GM23248 (cell line): ENCODE measurements at regions not wholly inside any gene's neighbourhood (a gene's known extent, or its start where the extent isn't known, plus 50 kb on each side); places are given as distances from the start of the nearest gene placed in this dataset.

ENCODE experiments used
- EZH2 ChIP-seq: fragments of 200-600 bp; sonication (generic); IDR thresholded peaks from 2 replicates; pipeline ENCODE4 v1.6.1; 2018; ENCODE audit warnings: antibody characterized with exemption, mild to moderate bottlenecking; ENCODE audit not compliant: insufficient read depth, poor library complexity, severe bottlenecking
- EZH2phosphoT487 ChIP-seq: fragments of 200-600 bp; sonication (generic); IDR thresholded peaks from 2 replicates; pipeline ENCODE4 v1.6.1; 2018; ENCODE audit warnings: antibody characterized with exemption, moderate library complexity, mild to moderate bottlenecking, low read depth; ENCODE audit not compliant: insufficient read depth

DNA sequence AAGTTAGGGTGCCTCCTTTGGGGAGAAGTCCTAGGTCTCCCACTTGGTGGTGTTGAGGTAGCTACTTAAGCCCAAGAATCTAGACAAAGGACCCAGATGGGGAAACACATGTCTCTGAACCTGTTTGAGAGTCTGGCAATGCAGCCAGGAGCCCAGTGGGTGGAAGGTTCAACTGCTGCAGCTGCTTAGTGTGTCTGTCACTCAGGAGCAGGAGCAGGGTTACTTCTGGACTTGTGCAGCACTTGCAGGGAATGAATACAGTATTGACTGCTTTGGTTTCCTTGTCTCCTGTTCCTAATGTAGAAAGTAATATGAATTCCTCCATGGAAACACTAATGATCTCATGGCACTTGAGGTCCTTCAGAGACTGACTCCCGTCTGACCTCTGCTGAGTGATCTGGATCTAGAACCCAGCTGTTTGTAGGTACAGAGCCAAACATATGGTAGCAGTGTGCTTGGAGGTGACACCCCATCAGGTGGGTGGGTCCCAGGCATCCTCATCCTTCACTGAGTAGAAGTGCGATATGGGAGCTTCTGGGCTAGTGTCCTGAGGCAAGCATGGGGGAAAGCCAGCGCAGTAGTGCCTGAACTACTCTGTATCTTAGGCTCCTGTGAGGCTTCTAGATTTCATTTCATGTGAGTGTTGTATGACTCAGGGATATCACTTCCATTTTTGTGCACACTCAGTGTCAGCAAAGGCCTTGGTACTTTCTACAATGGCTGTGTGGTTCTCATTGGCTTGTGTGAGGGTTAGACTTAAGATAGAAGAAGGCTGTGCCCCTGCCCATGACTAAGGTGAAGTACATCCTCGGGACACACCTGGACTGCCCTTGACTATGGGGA is 85.0 kb upstream of the WDR1 start:
- TF ChIP-seq EZH2: no peak
- TF ChIP-seq EZH2phosphoT487: no peak
